Spleen (tissue), 7 donors: ENCODE measurements at regions not wholly inside any gene's neighbourhood (a gene's known extent, or its start where the extent isn't known, plus 50 kb on each side); places are given as distances from the start of the nearest gene placed in this dataset.

Experiments used
- POLR2A ChIP-seq, 3 donors: fragments of 450-650 bp; IDR thresholded peaks; one replicate each; pipeline ENCODE4 v1.5.1; 2017; ENCODE audit warnings: antibody characterized with exemption in 3 of 3, mild to moderate bottlenecking in 1 of 3
- POLR2AphosphoS5 ChIP-seq, 3 donors: sonication (generic); formaldehyde crosslinking; IDR thresholded peaks; one replicate each; pipeline ENCODE4 v1.5.1; 2017; ENCODE audit warnings: antibody characterized with exemption in 3 of 3
- TF ChIP-seq, protein P1 (sequence below), 11 experiments: fragments of 200-600 bp in 7 of 11; fragments of 450-650 bp in 4 of 11; sonication (generic) in 4 of 11; IDR thresholded peaks in 8 of 11; conservative IDR thresholded peaks in 3 of 11; 1 replicate in 7 of 11; 2 replicates in 4 of 11; pipeline versions ENCODE4 v1.4.0 to v1.8.0; 2016 to 2021; ENCODE audit warnings: antibody characterized with exemption in 11 of 11, inconsistent platforms in 4 of 11, mild to moderate bottlenecking in 1 of 11
- donor health status: DM: no; HTN: no; CAD: no; lungs with moderate emphysema.
- donor health status: DM: no; HTN: no; CAD: no.
- donor health status: DM: no; HTN: no; CAD: no.

DNA sequence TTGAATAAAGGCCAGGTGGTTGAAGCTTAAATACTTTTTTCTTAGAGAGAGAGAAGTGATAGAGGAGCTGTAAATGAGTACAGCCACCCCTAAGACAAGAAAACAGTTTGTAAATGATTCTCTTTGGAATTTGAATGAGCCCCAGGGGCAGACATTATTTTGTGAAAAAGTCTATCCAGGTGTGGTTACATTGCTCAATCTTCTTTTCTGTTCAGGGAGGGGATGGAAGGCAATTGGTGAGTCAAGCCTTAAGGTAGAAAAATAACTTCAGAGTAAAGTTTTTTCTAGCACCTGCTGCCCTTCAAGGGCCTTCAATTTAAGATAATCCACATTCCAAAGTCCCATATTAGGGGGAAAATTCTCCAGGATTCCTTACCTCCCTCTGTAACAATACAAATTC is 646.7 kb downstream of the PDHA2 start:
- TF ChIP-seq, protein P1, sequence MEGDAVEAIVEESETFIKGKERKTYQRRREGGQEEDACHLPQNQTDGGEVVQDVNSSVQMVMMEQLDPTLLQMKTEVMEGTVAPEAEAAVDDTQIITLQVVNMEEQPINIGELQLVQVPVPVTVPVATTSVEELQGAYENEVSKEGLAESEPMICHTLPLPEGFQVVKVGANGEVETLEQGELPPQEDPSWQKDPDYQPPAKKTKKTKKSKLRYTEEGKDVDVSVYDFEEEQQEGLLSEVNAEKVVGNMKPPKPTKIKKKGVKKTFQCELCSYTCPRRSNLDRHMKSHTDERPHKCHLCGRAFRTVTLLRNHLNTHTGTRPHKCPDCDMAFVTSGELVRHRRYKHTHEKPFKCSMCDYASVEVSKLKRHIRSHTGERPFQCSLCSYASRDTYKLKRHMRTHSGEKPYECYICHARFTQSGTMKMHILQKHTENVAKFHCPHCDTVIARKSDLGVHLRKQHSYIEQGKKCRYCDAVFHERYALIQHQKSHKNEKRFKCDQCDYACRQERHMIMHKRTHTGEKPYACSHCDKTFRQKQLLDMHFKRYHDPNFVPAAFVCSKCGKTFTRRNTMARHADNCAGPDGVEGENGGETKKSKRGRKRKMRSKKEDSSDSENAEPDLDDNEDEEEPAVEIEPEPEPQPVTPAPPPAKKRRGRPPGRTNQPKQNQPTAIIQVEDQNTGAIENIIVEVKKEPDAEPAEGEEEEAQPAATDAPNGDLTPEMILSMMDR (IDR thresholded peaks at IDR 0.05 in 8 of 11, conservative IDR thresholded peaks at IDR 0.05 in 3 of 11), result no peak
- TF ChIP-seq POLR2AphosphoS5 (IDR thresholded peaks at IDR 0.05) (no peak), POLR2A (IDR thresholded peaks at IDR 0.05) (no peak)
